SK-N-SH (cell line): ENCODE measurements at regions not wholly inside any gene's neighbourhood (a gene's known extent, or its start where the extent isn't known, plus 50 kb on each side); places are given as distances from the start of the nearest gene placed in this dataset.

Source experiments
- CTCF ChIA-PET: fragments of 300-600, 350-600 bp; formaldehyde crosslinking; extraction: SDS; loops from one replicate; lab custom pipeline; 2021; lab: Yijun Ruan, JAX
- POLR2A ChIA-PET: fragments of 350-600 bp; sonication (Branson Sonifier 250); formaldehyde crosslinking; extraction: SDS; loops from one replicate; lab custom pipeline; 2020; ENCODE audit warnings: antibody characterized with exemption, inconsistent platforms; lab: Yijun Ruan, JAX
- DNase-seq: peaks from one replicate; pipeline ENCODE4 v3.0.0; 2012
- H2AFZ ChIP-seq: fragments of 200-600 bp; sonication (generic); 2 replicates; pipeline ENCODE4 v1.8.1; 2016; ENCODE audit warnings: antibody characterized with exemption, mild to moderate bottlenecking, low read depth
- H3F3A ChIP-seq: fragments of 200-600 bp; sonication (generic); replicated peaks from 2 replicates; pipeline ENCODE3; 2016; ENCODE audit warnings: antibody characterized with exemption, mild to moderate bottlenecking; ENCODE audit not compliant: insufficient read depth
- H3K27ac ChIP-seq, 2 experiments: fragments of 200-500 bp in 1 of 2; fragments of 200-600 bp in 1 of 2; sonication (Bioruptor generic) in 1 of 2; sonication (generic), shearing (Covaris generic) in 1 of 2; 2 replicates each; pipeline versions ENCODE4 v1.5.1 to v1.6.1; 2014 to 2016; ENCODE audit warnings: low read depth in 2 of 2, inconsistent platforms in 1 of 2, low read length in 1 of 2, mild to moderate bottlenecking in 1 of 2, mixed read lengths in 1 of 2
- H3K27me3 ChIP-seq: fragments of 200-600 bp; sonication (generic), shearing (Covaris generic); 2 replicates; pipeline ENCODE4 v1.6.1; 2016; ENCODE audit warnings: mixed run types; ENCODE audit not compliant: insufficient read depth
- H3K36me3 ChIP-seq, 2 experiments: fragments of 200-500 bp in 1 of 2; fragments of 200-600 bp in 1 of 2; sonication (Bioruptor generic) in 1 of 2; sonication (generic) in 1 of 2; replicated peaks in 1 of 2; 2 replicates each; pipeline versions ENCODE3 to v1.5.1; 2014 to 2016; ENCODE audit warnings: low read length in 1 of 2, mild to moderate bottlenecking in 1 of 2; ENCODE audit not compliant: insufficient read depth in 2 of 2, control insufficient read depth in 1 of 2
- H3K4me1 ChIP-seq, 2 experiments: fragments of 200-500 bp in 1 of 2; fragments of 200-600 bp in 1 of 2; sonication (Bioruptor generic) in 1 of 2; sonication (generic), shearing (Covaris generic) in 1 of 2; 2 replicates each; pipeline versions ENCODE4 v1.5.1 to v1.6.1; 2014 to 2016; ENCODE audit warnings: low read depth in 1 of 2, low read length in 1 of 2, mixed run types in 1 of 2; ENCODE audit not compliant: insufficient read depth in 2 of 2, control insufficient read depth in 1 of 2
- H3K4me2 ChIP-seq: fragments of 200-600 bp; sonication (generic), shearing (Covaris generic); 2 replicates; pipeline ENCODE4 v1.6.1; 2017; ENCODE audit warnings: mixed run types
- H3K4me3 ChIP-seq, 2 experiments: fragments of 200-500 bp in 1 of 2; fragments of 200-600 bp in 1 of 2; sonication (Bioruptor generic) in 1 of 2; sonication (generic), shearing (Covaris generic) in 1 of 2; 2 replicates each; pipeline versions ENCODE4 v1.5.1 to v1.8.1; 2014 to 2016; ENCODE audit warnings: low read depth in 2 of 2, inconsistent platforms in 1 of 2, low read length in 1 of 2, mild to moderate bottlenecking in 1 of 2, mixed read lengths in 1 of 2, moderate library complexity in 1 of 2
- H3K79me2 ChIP-seq: fragments of 200-600 bp; sonication (generic); 2 replicates; pipeline ENCODE4 v1.8.1; 2017; ENCODE audit warnings: mild to moderate bottlenecking; ENCODE audit not compliant: insufficient read depth
- H3K9ac ChIP-seq: fragments of 200-600 bp; sonication (generic); 2 replicates; pipeline ENCODE4 v1.6.1; 2017; ENCODE audit warnings: mixed run types
- H3K9me2 ChIP-seq: fragments of 200-600 bp; sonication (generic); 2 replicates; pipeline ENCODE4 v1.6.1; 2017; ENCODE audit warnings: mixed run types
- H3K9me3 ChIP-seq: fragments of 200-600 bp; sonication (generic); 2 replicates; pipeline ENCODE4 v1.6.1; 2017; ENCODE audit warnings: mixed run types, mild to moderate bottlenecking, moderate library complexity
- H4K20me1 ChIP-seq: fragments of 200-600 bp; sonication (generic); 2 replicates; pipeline ENCODE4 v1.6.1; 2017; ENCODE audit warnings: mild to moderate bottlenecking, mixed run types; ENCODE audit not compliant: insufficient read depth
- ELF1 ChIP-seq: IDR thresholded peaks from 2 replicates; pipeline ENCODE4 v1.4.0; 2012
- FOSL2 ChIP-seq: IDR thresholded peaks from 2 replicates; pipeline ENCODE4 v1.4.0; 2012; ENCODE audit warnings: low read depth, mild to moderate bottlenecking, moderate library complexity, borderline replicate concordance
- GABPA ChIP-seq: IDR thresholded peaks from 2 replicates; pipeline ENCODE4 v1.4.0; 2012; ENCODE audit warnings: low read depth, mild to moderate bottlenecking
- MAX ChIP-seq: IDR thresholded peaks from 2 replicates; pipeline ENCODE4 v1.4.0; 2012; ENCODE audit warnings: low read depth
- NRF1 ChIP-seq: IDR thresholded peaks from 2 replicates; pipeline ENCODE4 v1.6.1; 2012; ENCODE audit warnings: low read depth, mild to moderate bottlenecking, low read length
- POLR2AphosphoS5 ChIP-seq: IDR thresholded peaks from 2 replicates; pipeline ENCODE4 v1.6.1; 2012; ENCODE audit warnings: low read depth, low read length
- RAD21 ChIP-seq: IDR thresholded peaks from 2 replicates; pipeline ENCODE4 v1.6.1; 2012; ENCODE audit warnings: mild to moderate bottlenecking, low read length
- RFX5 ChIP-seq: IDR thresholded peaks from 2 replicates; pipeline ENCODE4 v1.6.1; 2012; ENCODE audit warnings: mild to moderate bottlenecking, improper control_type of control experiment, low read length
- SIN3A ChIP-seq: IDR thresholded peaks from 2 replicates; pipeline ENCODE4 v1.6.1; 2012; ENCODE audit warnings: low read depth, mild to moderate bottlenecking, low read length, moderate library complexity, borderline replicate concordance
- USF1 ChIP-seq: IDR thresholded peaks from 2 replicates; pipeline ENCODE4 v1.4.0; 2012; ENCODE audit warnings: low read depth, borderline replicate concordance
- USF2 ChIP-seq: fragments of 150-350 bp; IDR thresholded peaks from 2 replicates; pipeline ENCODE4 v1.6.1; 2017; ENCODE audit warnings: antibody characterized with exemption, low read length, low read depth, borderline replicate concordance
- ZBTB33 ChIP-seq: IDR thresholded peaks from 2 replicates; pipeline ENCODE4 v1.4.0; 2012; ENCODE audit warnings: low read depth, borderline replicate concordance
- WGBS: methylation state at CpG from one replicate; pipeline ENCODE4 v1.1.6; 2017; ENCODE audit warnings: low lambda C conversion rate; 5-methylcytosine and 5-hydroxymethylcytosine counted together

GRCh38 chr7:21142081-21142480 is 285.8 kb upstream of the SP4 start (continued):
- TF ChIP-seq MAX (no peak), NRF1 (no peak), RFX5 (no peak), USF2 (no peak), FOSL2 (no peak)

- H3K27me3 ChIP-seq = no peaks in the 10 kb centered on the region; the same call in 1 of the 2 replicates
- H3K36me3 ChIP-seq = no peaks in the 10 kb centered on the region
- no peaks in the 10 kb centered on the region for H3K4me1 ChIP-seq
- no peaks in the 10 kb centered on the region for H3F3A ChIP-seq
- H4K20me1 ChIP-seq = no peaks in the 10 kb centered on the region
- no peak overlapping the region for H3K4me2 ChIP-seq
- DNase-seq = no peak
- POLR2A ChIA-PET = no interaction called here
- no peaks in the 10 kb centered on the region for H3K9me2 ChIP-seq
- no peaks in the 10 kb centered on the region for H3K9me3 ChIP-seq
- CTCF ChIA-PET = no interaction called here
- no peak overlapping the region for H2AFZ ChIP-seq
- H3K79me2 ChIP-seq = no peaks in the 10 kb centered on the region
- no peak overlapping the region for H3K9ac ChIP-seq
- TF ChIP-seq ZBTB33 (no peak), SIN3A (no peak), USF1 (no peak), ELF1 (no peak), POLR2AphosphoS5 (no peak), GABPA (no peak), RAD21 (no peak)
- H3K27ac ChIP-seq = no peak overlapping the region
- no peak overlapping the region for H3K4me3 ChIP-seq
- 0% methylated on average over 13 of the region's 14 CpGs for WGBS
Measured at GRCh38 chr7:21146642-21147423, 281.1 kb upstream of the SP4 start.
